Islet precursor cell (in vitro differentiated cells): ENCODE measurements at regions not wholly inside any gene's neighbourhood (a gene's known extent, or its start where the extent isn't known, plus 50 kb on each side); places are given as distances from the start of the nearest gene placed in this dataset.

Experiments
- DNase-seq: peaks from one replicate; pipeline ENCODE4 v3.0.0-alpha.2; 2018

DNA sequence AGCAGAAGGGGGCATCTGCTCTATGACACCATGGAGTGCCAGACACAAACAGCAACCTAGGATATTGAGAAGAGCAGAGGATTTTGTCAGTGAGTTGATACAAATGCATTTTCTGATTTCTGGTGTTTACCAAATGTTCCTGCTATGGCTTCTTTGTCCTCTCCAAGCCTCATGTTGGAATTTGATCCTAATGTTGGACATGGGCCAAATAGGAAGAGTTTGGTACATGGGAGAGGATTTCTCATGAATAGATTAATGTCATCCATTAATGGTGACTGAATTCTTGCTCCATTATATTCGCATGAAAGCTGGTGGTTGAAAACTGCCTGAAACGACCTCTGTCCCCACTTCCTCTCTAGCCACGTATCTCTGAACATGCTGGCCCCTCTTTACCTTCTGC, 1002.2 kb upstream of the FLRT2 start:
- no peak for DNase-seq

DNA sequence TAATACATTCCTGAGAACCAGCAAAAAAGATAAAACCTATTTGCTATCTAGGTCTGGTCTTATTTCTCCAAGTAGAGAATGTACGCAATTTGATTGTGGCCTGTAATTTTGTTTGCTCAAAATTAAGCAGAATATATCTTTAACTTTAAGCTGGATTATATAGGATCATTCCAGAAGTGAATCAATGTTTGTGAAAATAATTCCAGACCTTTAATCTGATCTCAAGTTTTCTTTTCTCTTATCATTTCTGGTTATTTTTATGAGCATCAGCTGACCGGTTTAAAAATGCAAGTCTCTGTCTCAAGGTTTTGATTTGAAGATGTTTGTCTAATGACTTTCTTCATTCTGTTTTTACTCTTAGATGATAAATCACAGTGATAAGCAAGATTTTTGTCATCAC, 997.9 kb upstream of the FLRT2 start:
- no peak for DNase-seq

- no peak for DNase-seq
Observed at GRCh38 chr14:84533181-84533725, 996.7 kb upstream of the FLRT2 start.

GRCh38 chr14:84533791-84534190, 996.2 kb upstream of the FLRT2 start:
- no peak for DNase-seq

DNA sequence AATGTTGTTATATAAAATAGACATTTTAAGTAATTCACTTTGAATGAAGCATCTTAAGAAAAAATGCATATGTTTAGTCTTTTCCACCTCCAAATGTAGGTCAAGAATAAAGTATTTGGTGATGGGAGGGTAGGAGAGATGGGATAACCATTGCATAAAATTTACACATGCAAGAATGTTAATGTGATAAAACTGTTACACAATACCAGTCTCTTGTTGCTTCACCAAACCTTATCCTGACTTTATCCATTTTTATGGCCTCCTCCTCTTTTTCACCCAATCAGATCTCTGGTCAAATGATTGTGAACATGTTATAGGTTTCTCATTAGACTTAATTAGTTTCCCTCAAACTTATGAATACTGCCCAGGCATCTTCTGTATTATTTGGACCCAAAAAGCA, 994.5 kb upstream of the FLRT2 start:
- no peak for DNase-seq

GRCh38 chr14:84535976-84536375, 994.0 kb upstream of the FLRT2 start:
- no peak for DNase-seq

DNA sequence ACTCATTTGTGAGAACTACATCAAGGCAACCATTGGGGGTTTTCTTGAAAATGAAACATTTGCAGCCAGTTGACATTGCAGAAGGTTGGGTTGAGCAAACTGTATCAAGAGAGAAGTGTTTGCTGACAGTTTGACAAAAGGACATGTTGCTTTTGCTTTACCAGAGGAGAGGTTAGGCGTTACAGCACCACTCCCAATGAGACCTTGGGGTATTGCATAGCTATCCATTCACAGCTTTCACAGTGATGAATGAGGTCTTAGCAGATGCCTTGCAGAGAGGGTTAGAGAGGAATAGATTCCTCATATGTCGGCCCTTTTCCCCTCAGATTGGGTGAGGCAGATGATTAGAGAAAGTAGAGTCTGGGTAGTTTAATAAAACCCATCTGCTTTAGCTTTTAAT, 988.9 kb upstream of the FLRT2 start:
- no peak for DNase-seq

DNA sequence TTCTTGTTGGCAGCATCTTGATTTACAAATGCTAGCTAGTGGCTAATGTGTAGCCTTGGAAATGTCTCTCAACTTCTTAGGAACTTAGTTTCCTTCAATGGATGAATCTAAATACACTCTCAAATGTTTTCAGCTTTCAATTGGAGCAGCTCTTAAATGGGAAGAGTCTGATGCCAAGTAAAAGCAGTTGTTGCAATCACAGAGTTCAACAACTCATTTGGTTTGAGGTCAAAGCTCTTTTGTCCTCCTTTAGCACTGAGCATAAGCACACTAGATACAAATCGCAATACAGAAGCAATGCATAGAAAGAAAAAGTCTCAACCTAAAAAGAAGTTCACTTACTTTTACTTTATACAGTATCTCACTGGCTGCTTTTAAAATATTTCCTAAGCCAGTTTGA, 986.1 kb upstream of the FLRT2 start:
- no peak for DNase-seq

- DNase-seq = no peak
Observed at GRCh38 chr14:84544486-84545131, 985.3 kb upstream of the FLRT2 start.

- no peak for DNase-seq
Observed at GRCh38 chr14:84546236-84546635, 983.7 kb upstream of the FLRT2 start.

DNA sequence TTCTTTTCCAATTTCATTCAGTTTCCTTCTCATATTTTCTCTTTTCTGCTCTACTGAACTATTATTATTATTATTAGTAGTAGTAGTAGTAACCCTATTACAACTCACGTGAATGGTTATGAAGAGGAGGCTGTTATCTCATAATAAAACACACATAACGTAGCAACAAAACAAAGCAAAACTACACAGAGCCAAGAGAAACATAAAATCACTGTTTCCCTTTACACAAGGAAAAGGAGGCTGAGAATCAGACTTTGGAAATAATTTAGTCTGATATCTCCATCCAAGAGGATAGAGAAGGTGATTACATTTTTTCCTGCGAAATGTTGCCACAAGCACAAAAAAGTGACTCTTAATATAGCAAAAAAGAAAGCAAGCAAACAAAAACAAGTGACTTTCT, 975.8 kb upstream of the FLRT2 start:
- DNase-seq = no peak

- no peak for DNase-seq
Observed at GRCh38 chr14:84555493-84555892, 974.5 kb upstream of the FLRT2 start.

GRCh38 chr14:84566109-84566508, 963.8 kb upstream of the FLRT2 start:
- no peak for DNase-seq

DNA sequence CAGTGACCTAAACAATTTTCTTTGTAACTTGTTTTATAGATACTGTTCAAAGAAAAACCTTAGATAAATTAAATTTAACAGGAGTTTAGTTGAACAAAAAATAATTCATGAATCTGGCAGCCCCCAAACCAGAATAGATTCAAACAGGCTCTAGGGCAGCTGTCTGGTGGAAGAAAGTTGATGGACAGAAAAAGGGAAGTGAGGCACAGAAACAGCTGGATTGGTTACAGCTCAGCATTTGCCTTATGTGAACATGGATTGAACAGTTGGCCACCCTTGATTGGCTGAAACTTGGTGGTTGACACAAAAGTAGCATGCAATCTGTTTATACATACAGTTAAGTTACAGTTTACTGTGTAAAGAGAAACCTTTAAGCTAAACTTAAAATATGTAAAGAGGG, 954.3 kb upstream of the FLRT2 start:
- no peak for DNase-seq

DNA sequence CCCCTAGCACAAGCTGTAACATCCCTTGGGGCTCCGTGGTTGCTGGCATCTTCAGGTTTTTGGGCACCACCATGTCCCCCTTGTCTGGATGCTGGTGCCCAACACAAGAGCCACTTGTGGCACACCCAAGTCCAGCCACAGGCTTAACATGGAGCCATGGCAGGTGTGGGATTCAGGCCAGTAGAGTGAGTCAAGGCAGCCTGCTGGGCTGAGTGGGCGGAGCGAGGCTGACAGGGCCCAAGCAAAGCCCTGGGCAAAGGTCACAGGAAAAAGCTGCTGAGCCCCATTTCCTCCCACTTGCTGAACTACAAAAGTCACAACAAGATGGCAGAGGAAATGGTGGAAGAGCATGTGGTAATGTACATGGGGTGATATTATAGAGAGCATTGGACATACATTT, 950.7 kb upstream of the FLRT2 start:
- no peak for DNase-seq

- DNase-seq = no peak
Observed at GRCh38 chr14:84581041-84581440, 948.9 kb upstream of the FLRT2 start.

GRCh38 chr14:84584511-84584910, 945.4 kb upstream of the FLRT2 start:
- no peak for DNase-seq

DNA sequence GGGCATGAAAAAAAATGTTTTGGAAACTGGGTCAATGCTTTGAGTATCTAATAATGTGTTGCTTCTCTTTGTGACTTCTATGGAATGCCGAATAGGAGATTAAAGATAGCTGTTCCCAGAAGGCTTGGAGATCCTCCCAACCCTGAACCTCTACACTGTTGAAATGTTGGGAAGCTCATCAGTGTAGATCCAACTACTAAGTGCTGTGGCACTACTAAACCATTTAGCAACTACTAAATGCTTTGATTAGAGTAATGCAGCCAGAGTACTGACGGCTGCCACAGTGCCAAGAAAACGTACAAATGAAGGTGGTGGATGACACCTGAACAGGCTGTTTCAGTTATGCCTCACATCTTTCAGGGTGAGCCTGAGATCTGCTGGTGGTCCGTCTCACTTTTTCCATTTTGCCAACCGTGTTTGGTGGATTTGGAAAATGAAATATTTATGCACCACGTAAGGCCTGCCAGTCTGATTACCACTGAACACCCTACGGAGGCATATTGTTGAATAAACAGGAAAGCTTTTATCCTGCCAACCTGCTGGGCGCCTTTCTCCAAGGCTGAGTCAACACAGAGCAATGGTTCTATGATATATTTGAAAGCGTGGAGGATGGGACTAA, 938.0 kb upstream of the FLRT2 start:
- DNase-seq = no peak

- DNase-seq = no peak
Observed at GRCh38 chr14:84592770-84593169, 937.2 kb upstream of the FLRT2 start.

- DNase-seq = no peak
Observed at GRCh38 chr14:84610086-84610485, 919.9 kb upstream of the FLRT2 start.

GRCh38 chr14:84622357-84622756, 907.6 kb upstream of the FLRT2 start:
- DNase-seq = no peak

DNA sequence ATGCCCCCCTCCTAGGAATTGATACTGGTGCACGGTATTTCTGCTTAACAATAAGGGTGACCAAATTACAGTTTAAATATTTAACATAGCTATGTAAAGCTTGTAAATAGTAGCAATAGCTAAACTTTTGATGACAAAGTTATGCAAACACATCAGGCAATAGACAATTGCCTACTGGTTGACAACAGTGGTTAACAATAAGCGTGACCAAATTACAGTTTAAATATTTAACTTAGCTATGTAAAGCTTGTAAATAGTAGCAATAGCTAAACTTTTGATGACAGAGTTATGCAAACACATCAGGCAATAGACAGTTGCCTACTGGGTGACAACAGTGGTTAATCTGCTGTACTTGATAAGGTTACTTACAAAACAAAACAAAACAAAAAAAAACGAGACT, 886.5 kb upstream of the FLRT2 start:
- DNase-seq = no peak

- DNase-seq = no peak
Observed at GRCh38 chr14:84646786-84647500, 883.0 kb upstream of the FLRT2 start.

- no peak for DNase-seq
Observed at GRCh38 chr14:84655014-84655413, 874.9 kb upstream of the FLRT2 start.
